Activated T-helper 1 cell treated with Interleukin-2 at 50 U/mL for 16 hours (primary cell): ENCODE measurements at regions not wholly inside any gene's neighbourhood (a gene's known extent, or its start where the extent isn't known, plus 50 kb on each side); places are given as distances from the start of the nearest gene placed in this dataset.

Experiments
- DNase-seq: peaks from one replicate; pipeline ENCODE4 v3.0.0-alpha.2; 2020; ENCODE audit warnings: low read depth

DNA sequence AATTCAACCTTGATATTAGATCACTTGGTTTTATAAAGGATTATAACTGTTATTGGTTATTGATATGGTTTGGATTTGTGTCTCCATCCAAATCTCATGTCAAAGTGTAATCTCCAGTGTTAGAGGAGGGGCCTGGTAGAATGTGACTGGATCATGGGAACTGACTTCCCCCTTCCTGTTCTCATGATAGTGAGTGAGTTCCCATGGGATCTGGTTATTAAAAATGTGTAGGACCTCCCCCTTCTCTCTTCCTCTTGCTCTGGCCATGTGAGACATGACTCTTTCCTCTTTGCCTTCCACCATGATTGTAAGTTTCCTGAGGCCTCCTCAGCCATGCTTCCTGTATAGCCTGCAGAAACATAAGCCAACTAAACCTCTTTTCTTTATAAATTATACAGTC lies 136.0 kb upstream of the UBE2E2 start:
- DNase-seq: no peak

DNA sequence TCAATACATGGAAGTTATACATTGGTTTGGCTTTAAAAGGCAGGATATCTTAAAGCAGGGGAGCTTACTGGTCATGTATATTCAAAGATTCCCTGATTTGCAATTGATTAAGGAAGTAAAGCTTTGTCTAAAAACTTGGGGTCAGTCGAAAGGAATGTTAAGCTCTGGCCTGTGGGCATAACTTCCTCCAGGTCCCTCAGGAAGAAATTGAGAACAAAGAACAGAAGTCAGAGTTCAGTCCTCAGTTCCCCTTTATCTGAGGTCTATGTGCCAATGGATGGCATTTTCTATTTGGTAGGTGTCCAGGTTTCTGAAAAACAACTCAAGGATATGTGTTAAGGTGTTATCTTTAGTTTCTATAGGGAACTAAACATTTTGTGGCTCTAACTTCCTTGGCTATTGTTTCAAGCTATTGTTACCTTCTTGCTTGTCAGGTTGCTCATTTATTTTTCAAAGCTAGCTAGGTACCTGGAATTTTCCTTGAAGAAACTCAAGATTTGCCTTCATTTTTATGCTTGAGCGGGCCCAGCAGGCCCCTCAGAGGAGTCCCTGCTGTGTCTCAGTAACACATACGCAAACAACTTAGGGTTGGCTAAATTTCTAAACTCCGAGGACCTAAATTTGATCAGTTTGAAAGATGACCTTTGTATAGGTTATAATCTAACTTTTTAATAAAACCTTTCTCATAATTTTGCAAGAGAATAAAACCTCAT lies 135.0 kb upstream of the UBE2E2 start:
- DNase-seq: no peak

DNA sequence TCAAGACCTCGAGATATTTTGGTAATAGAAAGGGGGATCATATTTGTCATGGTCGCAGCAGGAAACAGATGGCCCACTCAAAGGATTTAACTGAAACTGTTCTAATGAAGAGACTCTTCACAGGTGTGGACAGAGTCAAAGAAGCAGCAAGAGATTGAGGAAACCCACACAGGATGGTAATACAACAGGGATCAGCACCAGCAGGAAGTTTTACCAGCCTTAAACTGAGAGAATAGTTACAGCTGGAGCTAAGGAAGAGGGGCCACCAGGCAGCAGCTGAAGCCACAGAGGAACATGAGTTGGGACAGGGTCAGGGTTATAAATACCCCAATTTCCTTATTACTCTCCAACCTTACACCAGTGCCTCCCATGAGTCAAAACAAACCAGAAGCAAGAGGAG lies 131.8 kb upstream of the UBE2E2 start:
- no peak for DNase-seq

DNA sequence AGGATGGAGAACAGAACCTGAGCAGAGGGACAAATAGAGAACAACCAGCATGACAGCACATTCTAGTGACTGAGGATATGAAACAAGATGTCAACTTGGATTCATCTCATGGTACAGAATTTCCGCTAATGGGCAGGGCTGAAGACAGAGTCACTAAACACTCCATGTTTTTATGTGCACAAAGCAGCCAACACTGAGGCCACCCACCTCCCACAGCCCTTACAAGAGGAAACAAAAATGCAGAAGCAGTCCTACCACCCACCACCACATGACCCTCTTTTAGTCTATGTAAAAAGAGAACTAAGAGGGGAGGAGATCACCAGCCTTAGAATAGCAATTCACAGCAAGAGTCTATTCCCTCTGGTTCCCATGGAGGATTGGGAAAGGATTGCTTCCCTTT lies 131.4 kb upstream of the UBE2E2 start:
- DNase-seq: no peak

DNA sequence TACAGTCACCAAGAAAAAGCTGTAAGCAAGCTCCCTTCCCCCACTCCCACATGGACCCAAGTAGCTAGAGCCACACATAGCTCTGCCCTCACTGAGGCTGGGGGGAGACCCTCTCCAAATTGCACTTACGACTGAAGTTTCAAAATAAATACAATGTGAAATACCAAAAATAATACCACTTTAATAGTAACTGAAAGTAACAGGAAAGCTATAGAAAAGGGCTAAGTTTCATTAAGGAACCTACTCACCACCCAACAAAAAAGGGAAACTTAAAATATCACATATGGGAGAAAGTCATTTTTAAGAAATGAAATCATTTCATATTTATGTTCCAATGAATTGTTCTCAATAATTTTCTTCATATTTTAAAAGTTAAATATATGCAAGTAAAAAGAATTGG lies 130.4 kb upstream of the UBE2E2 start:
- no peak for DNase-seq

DNA sequence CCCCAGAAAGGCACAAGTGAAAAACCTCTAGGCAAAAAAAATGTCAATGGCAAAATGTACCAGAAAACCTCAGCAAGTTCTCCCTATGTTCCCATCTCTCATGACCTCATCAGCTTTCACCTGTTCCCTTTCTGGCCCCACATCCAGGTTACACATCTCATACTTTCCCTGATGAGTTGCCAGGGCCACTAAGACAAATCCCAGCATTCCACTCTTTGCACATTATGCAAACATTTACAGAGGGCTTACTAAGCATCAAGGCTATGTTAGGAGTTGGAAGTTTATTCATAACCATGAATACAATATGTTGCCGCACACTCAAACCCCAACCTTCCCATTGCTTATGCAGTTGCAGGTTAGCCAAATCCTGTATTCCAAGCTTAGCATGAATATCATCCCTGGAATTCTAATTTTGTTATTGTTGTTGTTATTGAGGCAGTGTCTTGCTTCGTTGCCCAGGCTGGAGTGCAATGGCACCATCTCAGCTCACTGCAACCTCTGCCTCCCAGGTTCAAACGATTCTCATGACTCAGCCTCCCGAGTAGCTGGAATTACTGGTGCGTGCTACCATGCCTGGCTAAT lies 129.3 kb upstream of the UBE2E2 start:
- no peak for DNase-seq

DNA sequence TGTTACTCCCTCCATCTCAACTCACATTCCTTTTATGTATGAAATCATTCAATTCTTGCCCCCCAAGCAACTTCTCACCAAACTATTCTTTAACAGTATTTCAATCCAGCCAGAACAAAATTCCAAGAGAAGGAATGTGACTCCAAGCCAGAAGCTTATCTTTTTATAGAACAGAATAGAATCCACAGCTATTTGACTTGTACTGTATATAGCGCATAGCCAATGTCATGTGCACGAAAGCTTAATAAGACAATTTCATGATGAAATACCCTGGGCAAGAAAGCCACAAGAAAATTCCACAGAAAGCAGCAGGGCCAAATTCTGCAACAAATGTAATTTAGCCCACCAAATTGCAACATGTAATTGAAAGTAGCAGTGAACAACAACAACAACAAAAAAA lies 127.6 kb upstream of the UBE2E2 start:
- DNase-seq: no peak

DNA sequence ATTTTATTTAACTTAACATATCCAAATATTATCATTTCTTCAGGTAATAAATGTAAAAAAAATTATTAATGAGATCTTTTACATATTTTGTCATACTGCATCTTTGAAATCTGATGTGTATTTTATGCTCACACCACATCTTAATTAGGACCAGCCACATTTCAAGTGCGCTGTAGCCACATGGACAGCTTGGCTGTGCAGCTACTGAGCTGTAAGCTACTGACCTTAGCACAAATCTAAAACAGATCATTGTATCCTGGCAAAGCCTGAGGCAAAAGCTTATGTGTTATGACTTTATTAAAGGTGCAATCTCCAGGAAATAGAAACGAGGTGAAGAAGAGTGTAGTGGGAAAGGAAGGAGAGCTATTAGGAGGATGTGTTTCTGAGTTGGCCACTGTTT lies 126.7 kb upstream of the UBE2E2 start:
- no peak for DNase-seq

DNA sequence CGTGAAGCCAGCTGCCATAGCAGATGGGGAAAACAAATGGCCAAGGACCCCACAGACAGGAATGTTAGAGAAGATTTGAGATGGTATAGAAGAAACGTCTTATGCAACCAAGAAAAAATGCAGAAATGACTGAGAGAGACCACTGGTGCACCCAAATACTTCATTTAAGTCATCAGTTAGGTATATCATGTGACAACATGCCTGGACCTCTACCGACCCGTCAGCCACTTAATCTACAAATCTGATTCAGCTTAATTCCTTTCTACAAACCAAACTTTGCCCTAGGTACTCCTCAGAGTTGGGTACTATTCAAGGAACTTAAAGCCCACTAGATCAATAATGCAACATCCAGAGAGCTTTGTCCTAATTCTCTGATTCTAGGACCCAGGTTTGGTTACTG lies 126.0 kb upstream of the UBE2E2 start:
- DNase-seq: no peak

DNA sequence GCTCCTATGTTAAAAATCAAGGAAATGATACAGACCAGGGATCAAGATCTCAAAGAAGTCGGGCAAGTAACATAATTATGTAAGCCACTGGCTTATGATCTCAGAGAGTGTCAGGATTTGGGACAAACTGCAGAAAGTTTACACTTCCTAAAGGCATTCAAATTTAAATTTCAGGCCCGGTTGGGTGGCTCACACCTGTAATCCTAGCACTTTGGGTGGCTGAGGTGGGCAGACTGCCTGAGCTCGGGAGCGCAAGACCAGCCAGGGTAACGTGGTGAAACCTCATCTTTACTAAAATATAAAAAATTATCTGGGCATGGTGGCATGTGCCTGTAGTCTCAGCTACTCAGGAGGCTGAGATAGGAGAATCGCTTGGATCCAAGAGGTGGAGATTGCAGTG lies 124.4 kb upstream of the UBE2E2 start:
- no peak for DNase-seq

DNA sequence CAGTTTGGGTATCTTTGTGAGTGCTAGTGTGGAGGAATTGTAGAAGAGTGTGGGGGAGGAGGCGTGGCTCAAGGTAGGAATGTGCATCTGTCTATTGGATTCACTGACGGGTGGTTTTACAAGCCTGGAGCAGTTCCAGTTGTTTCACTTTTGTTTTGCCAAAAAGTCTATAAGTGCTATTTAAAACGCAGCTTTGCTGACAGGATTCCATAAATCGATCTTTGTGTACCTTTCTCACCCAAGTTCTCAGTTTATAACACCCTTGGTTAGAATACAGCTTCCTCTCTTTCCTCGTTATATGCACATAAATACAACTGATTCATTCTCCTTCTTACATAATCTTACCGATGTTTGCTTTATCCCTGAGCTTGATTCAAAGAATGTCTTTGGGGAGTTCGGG lies 123.2 kb upstream of the UBE2E2 start:
- no peak for DNase-seq

DNA sequence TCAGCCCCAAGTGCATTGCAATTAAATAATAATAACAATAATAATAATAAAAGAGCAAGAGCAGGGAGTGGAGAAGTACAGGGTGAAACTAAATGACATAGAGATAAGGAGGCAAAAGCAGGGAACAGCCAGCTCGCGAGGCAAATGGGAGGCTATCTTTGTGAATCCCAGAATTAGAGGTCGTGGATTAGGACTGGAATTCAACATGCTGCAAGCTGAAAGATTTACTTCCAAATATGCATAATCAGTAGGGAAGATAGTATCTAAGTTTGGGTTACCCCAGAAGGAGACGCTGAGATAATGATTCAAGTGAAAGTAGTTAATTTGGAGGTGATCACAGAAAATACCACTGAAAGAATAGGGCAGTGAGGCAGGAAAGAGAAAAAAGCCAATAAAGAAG lies 119.4 kb upstream of the UBE2E2 start:
- no peak for DNase-seq

DNA sequence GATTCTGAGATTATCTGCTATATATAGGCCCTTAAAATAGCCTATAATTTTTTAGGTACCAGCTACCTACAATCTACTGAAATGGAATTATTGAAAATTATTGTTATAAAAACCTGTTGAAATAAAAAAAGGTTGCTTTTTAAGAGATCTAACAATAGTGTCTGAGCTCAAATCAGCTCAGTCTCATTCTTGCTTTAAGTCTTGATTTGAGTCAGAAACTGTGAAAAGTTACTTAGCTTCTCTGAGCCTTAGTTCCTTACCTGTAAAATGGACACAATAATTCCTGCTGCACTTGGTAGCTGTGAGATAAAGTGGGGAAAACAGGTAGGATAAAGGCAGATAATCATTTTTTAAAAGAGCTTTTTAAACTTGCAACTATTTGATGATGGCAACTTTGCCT lies 118.8 kb upstream of the UBE2E2 start:
- no peak for DNase-seq

DNA sequence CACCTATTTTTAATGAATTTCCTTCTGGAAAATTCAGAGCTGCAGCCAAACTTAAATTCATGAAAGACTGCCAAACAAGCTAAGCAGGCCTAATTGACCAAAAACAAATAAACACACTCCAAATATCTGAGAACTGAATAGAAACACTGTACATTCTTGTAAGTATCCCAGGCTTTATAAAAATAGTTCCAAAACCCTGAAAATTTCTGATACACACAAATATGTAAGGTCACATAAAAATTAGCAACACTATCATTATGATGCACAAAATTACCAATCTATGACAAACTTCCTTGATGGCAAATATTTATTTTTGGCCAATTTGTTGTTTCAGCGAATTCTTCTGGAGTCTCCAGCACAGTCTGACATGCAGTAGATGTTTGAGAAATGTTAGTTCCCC lies 117.9 kb upstream of the UBE2E2 start:
- DNase-seq: no peak

DNA sequence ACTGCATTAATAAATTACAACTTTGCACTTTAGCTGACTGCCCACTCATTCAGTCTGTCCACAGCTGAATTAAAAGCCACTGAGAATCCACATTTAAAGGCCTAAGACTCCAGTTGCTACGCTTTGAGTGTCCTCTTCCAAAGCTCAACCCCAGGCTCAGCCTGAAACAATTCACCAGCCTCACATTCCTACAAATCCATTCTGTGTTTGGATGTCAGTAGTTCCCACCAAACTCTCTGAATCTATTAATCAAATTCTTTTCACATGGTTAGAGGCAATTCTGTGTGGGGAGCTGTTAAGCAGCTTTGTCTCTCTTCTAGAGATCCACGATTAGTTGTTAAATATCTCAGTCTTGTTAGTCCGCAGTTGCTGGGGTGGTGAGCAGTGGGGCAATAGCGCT lies 116.8 kb upstream of the UBE2E2 start:
- no peak for DNase-seq

DNA sequence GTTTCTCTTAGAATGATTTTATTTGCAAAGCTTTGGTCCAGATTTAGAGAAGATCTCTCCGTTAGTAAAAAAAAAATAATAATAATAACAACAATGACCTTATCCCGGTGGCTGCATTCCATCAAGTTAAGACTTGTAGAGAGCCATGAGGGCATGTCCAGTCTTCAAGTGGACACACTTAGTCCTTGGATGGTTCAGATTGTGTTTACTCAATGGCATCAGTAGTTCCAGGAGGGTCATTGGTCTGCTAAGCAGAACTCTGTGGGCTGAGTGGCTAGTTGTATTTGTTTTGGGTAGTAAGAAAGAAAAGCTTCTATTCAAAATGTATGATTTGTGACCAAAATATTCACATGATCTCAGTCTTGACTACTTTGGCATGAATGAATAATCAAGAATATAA lies 116.3 kb upstream of the UBE2E2 start:
- DNase-seq: no peak

DNA sequence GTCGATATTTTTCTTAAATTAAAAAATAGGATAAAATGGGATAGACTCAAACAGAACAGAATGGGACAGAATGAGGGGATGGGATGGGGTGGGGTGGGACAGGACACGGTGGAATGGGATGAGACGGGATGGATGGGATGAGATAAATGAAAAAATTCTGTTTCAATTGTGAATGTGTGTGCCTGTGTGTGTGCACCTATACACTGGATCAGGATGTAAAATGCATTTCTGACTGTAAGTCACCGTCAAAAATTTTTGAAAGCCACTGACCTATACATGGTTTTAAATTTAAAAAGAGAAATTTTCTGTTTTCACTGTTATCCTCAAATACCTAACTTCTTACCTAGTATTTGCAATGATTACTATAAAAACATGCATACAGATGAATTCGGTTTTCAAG lies 108.7 kb upstream of the UBE2E2 start:
- DNase-seq: no peak

DNA sequence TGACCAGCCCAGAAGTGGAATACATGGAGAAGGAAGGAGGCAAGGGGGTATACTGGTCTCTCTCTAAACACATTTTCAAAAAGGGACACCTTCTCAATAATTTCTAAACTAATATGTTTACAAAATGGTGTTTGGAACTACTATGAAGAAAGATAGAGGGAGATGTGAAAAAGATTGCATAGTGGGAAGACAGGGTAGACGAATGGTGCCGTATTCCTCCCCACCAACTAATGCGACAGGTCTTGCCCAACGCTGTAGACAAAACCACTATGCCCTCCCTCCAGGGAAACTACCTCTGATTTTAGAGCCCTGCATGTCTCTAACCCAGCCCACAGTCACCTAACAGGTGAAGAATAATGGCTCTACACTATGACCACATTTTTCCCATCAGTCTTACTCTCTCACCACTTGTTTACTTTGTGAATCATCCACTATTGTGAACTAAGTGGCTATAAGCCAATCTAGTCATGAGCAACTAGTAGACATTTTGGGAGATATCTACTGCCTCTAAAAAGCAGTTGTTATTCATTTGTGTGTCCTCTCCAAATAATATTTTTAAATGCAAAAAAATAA lies 108.2 kb upstream of the UBE2E2 start:
- no peak for DNase-seq

DNA sequence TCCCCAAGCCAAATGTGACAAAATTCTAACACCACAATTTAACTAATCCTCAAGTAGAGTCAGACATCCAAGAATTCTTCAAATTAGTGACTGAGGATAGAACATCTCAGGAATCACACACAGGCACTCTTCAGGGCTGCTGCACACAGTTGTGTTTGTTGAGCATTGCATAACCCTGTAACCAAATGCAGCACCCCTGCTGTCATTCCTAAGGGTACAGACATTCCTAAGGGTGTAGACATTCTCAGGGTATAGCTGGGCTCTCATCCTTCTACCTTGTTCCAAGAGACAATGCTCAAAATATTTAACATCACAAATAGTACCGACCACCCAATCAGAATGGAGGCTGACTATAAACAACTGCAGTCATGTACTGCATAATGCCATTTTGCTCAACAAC lies 107.1 kb upstream of the UBE2E2 start:
- DNase-seq: no peak

DNA sequence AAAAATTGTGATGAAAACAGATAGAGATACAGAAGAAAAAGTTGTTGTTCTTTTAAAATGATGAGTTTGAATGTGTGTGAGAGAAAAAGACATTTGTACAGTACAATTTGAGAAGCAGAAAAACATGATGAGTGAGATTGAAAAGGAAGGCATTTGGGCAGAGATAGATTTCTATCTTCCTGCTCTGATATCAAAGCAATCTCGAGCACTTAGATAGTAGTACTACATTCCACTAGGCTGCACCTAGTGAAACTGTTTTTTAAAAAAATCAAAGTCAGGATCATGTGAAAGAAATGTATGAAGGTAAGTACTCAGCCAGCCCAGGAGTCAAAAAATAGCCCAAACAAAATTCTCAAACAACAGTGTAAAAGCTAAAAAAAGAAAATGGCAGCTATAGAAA lies 104.1 kb upstream of the UBE2E2 start:
- DNase-seq: no peak

DNA sequence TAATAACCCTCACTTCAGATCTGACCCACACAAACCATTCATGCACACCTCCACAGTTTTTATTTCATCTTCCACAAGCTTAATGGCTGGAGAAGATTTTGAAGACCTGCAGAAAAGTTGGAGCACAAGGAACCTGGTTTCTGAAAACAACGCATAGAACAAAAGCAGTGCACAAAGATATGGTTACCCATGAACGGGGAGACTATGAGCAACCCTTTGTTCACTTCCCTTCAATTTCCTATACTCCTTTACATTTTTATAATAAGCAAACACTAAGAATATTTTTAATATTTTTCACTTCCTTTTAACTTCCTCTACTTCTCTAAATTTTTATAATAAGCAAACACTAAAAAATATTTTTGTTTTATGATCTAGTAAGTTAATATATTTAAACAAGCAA lies 103.5 kb upstream of the UBE2E2 start:
- DNase-seq: no peak

DNA sequence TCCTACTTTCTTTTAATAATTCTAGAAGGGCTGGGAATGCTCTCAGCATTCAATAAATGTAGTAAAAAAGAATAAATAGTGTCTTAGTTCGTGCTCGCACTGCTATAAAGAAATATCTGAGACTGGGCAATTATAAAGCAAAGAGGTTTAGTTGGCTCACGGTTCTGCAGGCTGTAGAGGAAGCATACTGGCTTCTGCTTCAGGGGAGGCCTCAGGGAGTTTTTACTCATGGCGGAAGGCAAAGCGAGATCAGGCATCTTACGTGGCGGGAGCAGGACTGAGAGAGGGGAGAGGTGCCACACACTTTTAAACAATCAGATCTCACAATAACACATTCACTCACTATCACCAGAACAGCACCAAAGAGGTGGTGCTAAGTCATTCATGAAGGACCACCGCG lies 103.0 kb upstream of the UBE2E2 start:
- DNase-seq: no peak

DNA sequence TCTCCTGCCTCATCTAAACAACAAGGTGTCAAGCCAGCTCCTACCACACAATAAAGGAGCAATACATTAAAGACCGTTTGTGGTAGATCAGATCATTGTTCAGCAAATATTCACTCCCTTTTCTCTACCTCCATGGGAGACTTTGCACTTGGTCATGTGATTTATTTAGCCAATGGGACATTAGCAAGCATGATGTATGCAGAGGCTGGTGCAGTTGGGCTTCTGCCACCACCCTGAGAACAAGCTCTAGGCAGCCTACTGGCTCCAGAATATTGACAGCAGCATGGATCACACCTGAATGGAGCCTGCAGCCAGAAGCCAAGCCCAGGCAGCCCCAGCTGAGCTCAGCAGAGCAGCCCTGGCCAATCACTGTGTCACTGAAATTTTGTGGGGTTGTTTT lies 99.4 kb upstream of the UBE2E2 start:
- DNase-seq: no peak

DNA sequence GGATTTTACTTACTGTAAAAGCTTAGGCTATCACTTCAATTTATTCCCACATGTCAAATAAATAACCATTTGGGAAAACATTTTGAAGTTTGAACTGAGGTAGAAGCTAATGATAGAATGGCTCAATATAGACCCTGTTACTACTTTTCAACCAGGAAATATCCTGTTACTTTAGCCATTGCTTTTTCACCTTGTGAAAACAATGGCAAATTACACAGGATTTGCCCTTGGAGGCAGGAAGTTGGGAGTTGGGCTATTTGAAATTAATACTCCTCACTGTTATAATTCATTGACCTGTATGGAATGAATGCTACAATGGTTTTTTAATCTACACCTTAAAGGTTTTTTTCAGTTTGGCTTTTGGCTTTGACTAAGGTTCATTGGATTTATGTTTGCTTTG lies 98.1 kb upstream of the UBE2E2 start:
- no peak for DNase-seq
